SK-N-SH treated with all-trans-retinoic acid at 6 μM for 48 hours (cell line): ENCODE measurements at regions not wholly inside any gene's neighbourhood (a gene's known extent, or its start where the extent isn't known, plus 50 kb on each side); places are given as distances from the start of the nearest gene placed in this dataset.

Source experiments
- ATAC-seq: fragments of 200-7000 bp; cut with Tn5 transposase; 3 replicates; pipeline ENCODE4 v1.9.1; 2020; ENCODE audit warnings: mild to moderate bottlenecking, moderate library complexity
- CREB5 ChIP-seq: fragments of 250-450 bp; sonication (Bioruptor Pico); IDR thresholded peaks from 2 replicates; pipeline ENCODE4 v1.5.1; 2020; ENCODE audit warnings: low read depth, mild to moderate bottlenecking, moderate library complexity
- CSDC2 ChIP-seq: fragments of 250-450 bp; sonication (Bioruptor Pico); IDR thresholded peaks from 2 replicates; pipeline ENCODE4 v1.5.0; 2020; ENCODE audit warnings: mild to moderate bottlenecking, moderate library complexity
- CSRNP3 ChIP-seq: fragments of 250-450 bp; sonication (Bioruptor Pico); IDR thresholded peaks from 2 replicates; pipeline ENCODE4 v1.5.1; 2021; ENCODE audit warnings: mild to moderate bottlenecking, moderate library complexity
- ESRRG ChIP-seq: fragments of 250-450 bp; sonication (Bioruptor Pico); IDR thresholded peaks from 2 replicates; pipeline ENCODE4 v1.6.1; 2021; ENCODE audit warnings: mild to moderate bottlenecking
- GLIS3 ChIP-seq: fragments of 250-450 bp; sonication (Bioruptor Pico); IDR thresholded peaks from 2 replicates; pipeline ENCODE4 v1.5.0; 2020; ENCODE audit warnings: mild to moderate bottlenecking, moderate library complexity
- ISL1 ChIP-seq: fragments of 250-450 bp; sonication (Bioruptor Pico); IDR thresholded peaks from 2 replicates; pipeline ENCODE4 v2.1.2; 2022; ENCODE audit warnings: mild to moderate bottlenecking, moderate library complexity
- OSR1 ChIP-seq: fragments of 250-450 bp; sonication (Bioruptor Pico); IDR thresholded peaks from 2 replicates; pipeline ENCODE4 v1.8.0; 2022; ENCODE audit warnings: moderate library complexity, mild to moderate bottlenecking, inconsistent platforms
- POU6F1 ChIP-seq: fragments of 250-450 bp; sonication (Bioruptor Pico); IDR thresholded peaks from 2 replicates; pipeline ENCODE4 v1.8.0; 2021; ENCODE audit warnings: low read depth, mild to moderate bottlenecking, moderate library complexity, borderline replicate concordance
- PPARA ChIP-seq: fragments of 250-450 bp; sonication (Bioruptor Pico); IDR thresholded peaks from 2 replicates; pipeline ENCODE4 v1.5.0; 2020; ENCODE audit warnings: mild to moderate bottlenecking, borderline replicate concordance
- SNAI2 ChIP-seq: fragments of 250-450 bp; sonication (Bioruptor Pico); IDR thresholded peaks from 2 replicates; pipeline ENCODE4 v1.5.0; 2020; ENCODE audit warnings: mild to moderate bottlenecking, moderate library complexity
- TCF4 ChIP-seq: fragments of 250-450 bp; sonication (Bioruptor Pico); IDR thresholded peaks from 2 replicates; pipeline ENCODE4 v1.8.0; 2021; ENCODE audit warnings: mild to moderate bottlenecking, moderate library complexity, borderline replicate concordance
- TSHZ2 ChIP-seq: fragments of 250-450 bp; sonication (Bioruptor Pico); IDR thresholded peaks from 2 replicates; pipeline ENCODE4 v1.5.0; 2020; ENCODE audit warnings: mild to moderate bottlenecking, moderate library complexity
- ZC3H10 ChIP-seq: fragments of 250-450 bp; sonication (Bioruptor Pico); IDR thresholded peaks from 2 replicates; pipeline ENCODE4 v1.5.1; 2021; ENCODE audit warnings: mild to moderate bottlenecking, moderate library complexity
- ZFP3 ChIP-seq: fragments of 250-450 bp; sonication (Bioruptor Pico); IDR thresholded peaks from 2 replicates; pipeline ENCODE4 v1.5.0; 2020; ENCODE audit warnings: mild to moderate bottlenecking, moderate library complexity
- ZFP30 ChIP-seq: fragments of 450-650 bp; formaldehyde crosslinking; IDR thresholded peaks from 2 replicates; pipeline ENCODE4 v1.5.0; 2022; ENCODE audit warnings: mild to moderate bottlenecking, moderate library complexity
- ZNF565 ChIP-seq: fragments of 450-650 bp; formaldehyde crosslinking; conservative IDR thresholded peaks from 2 replicates; pipeline ENCODE4 v1.5.0; 2020; ENCODE audit warnings: low read depth, mild to moderate bottlenecking, moderate library complexity
- ZNF70 ChIP-seq: fragments of 450-650 bp; formaldehyde crosslinking; IDR thresholded peaks from 2 replicates; pipeline ENCODE4 v1.5.0; 2020; ENCODE audit warnings: mild to moderate bottlenecking, moderate library complexity
- ZNF8 ChIP-seq: fragments of 450-650 bp; formaldehyde crosslinking; IDR thresholded peaks from 2 replicates; pipeline ENCODE4 v1.5.0; 2020; ENCODE audit warnings: mild to moderate bottlenecking, moderate library complexity

- no peak for TF ChIP-seq OSR1 (CRISPR knock-in tag)
- no peak for TF ChIP-seq ZNF70
- no peak for TF ChIP-seq CSRNP3 (CRISPR knock-in tag)
- TF ChIP-seq ZC3H10 (CRISPR knock-in tag), result no peak
- TF ChIP-seq PPARA (CRISPR knock-in tag), result no peak
These were observed 286.6 kb downstream of the PPP1R2C start (continued) for GRCh38 chrX:42491137-42491907.

GRCh38 chrX:42490111-42490510, 287.9 kb downstream of the PPP1R2C start:
- ATAC-seq, result no peak
- no peak for TF ChIP-seq PPARA (CRISPR knock-in tag)
- no peak for TF ChIP-seq CSDC2 (CRISPR knock-in tag)
- TF ChIP-seq GLIS3 (CRISPR knock-in tag), result no peak
- TF ChIP-seq ZNF565 (CRISPR knock-in tag), result no peak
- no peak for TF ChIP-seq POU6F1 (CRISPR knock-in tag)
- no peak for TF ChIP-seq ZFP3 (CRISPR knock-in tag)
- TF ChIP-seq ISL1, result no peak
- TF ChIP-seq TCF4 (CRISPR knock-in tag), result no peak

- TF ChIP-seq CREB5 (CRISPR knock-in tag) (no peak), SNAI2 (CRISPR knock-in tag) (no peak), ESRRG (no peak), TSHZ2 (CRISPR knock-in tag) (no peak), ZNF565 (CRISPR knock-in tag) (no peak), POU6F1 (CRISPR knock-in tag) (no peak), ZNF8 (CRISPR knock-in tag) (no peak), TCF4 (CRISPR knock-in tag) (no peak), CSRNP3 (CRISPR knock-in tag) (no peak), ZFP30 (no peak)
- no peak for ATAC-seq
These were observed 292.4 kb downstream of the PPP1R2C start for GRCh38 chrX:42485601-42486000.
